K562 (cell line): ENCODE measurements at regions not wholly inside any gene's neighbourhood (a gene's known extent, or its start where the extent isn't known, plus 50 kb on each side); places are given as distances from the start of the nearest gene placed in this dataset.

ENCODE experiments used
- AFF1 ChIP-seq, 2 experiments: fragments of 450-650 bp; IDR thresholded peaks; 2 replicates each; pipeline ENCODE4 v1.6.1; 2018; ENCODE audit warnings: mild to moderate bottlenecking in 2 of 2, low read depth in 1 of 2; ENCODE audit not compliant: partially characterized antibody in 2 of 2
- CCNT2 ChIP-seq: IDR thresholded peaks from 2 replicates; pipeline ENCODE4 v1.6.1; 2011; ENCODE audit warnings: borderline replicate concordance, low read depth, mild to moderate bottlenecking, moderate library complexity, mixed read lengths, low read length; ENCODE audit not compliant: insufficient read length; ENCODE audit errors: extremely low read depth
- CEBPB ChIP-seq: fragments of 450-650 bp; IDR thresholded peaks from 2 replicates; pipeline ENCODE4 v1.6.1; 2016; ENCODE audit warnings: missing genetic modification characterization, missing compliant biosample characterization
- DIDO1 ChIP-seq: fragments of 450-650 bp; IDR thresholded peaks from 2 replicates; pipeline ENCODE4 v1.6.1; 2016; ENCODE audit warnings: low read depth, missing biosample characterization, missing genetic modification characterization
- E4F1 ChIP-seq: fragments of 250-450 bp; sonication (Bioruptor Pico); IDR thresholded peaks from 2 replicates; pipeline ENCODE4 v1.5.0; 2021; ENCODE audit warnings: mild to moderate bottlenecking, borderline replicate concordance
- HDAC2 ChIP-seq: fragments of 450-650 bp; IDR thresholded peaks from 2 replicates; pipeline ENCODE4 v1.6.1; 2016; ENCODE audit warnings: mild to moderate bottlenecking
- IRF2 ChIP-seq: sonication (generic); formaldehyde crosslinking; IDR thresholded peaks from 2 replicates; pipeline ENCODE4 v1.8.1; 2022; ENCODE audit warnings: mild to moderate bottlenecking, missing genetic modification reagents
- MAZ ChIP-seq, 2 experiments: fragments of 450-650 bp in 1 of 2; sonication (generic) in 1 of 2; formaldehyde crosslinking; IDR thresholded peaks in 1 of 2; conservative IDR thresholded peaks in 1 of 2; 2 replicates each; pipeline versions ENCODE4 v1.4.0 to v1.5.0; 2020; ENCODE audit warnings: mild to moderate bottlenecking in 1 of 2, missing genetic modification reagents in 1 of 2
- SRSF1 ChIP-seq: fragments of 200-400 bp; formaldehyde crosslinking; IDR thresholded peaks from 2 replicates; pipeline ENCODE4 v1.6.1; 2017; ENCODE audit warnings: mild to moderate bottlenecking, low read depth, low read length, moderate library complexity
- TF ChIP-seq, protein P1 (sequence below): IDR thresholded peaks from 3 replicates; pipeline ENCODE4 v1.6.1; 2011; ENCODE audit warnings: borderline replicate concordance, mild to moderate bottlenecking; ENCODE audit not compliant: insufficient read length, insufficient read depth
- TF ChIP-seq, protein P2 (sequence below): fragments of 450-650 bp; formaldehyde crosslinking; IDR thresholded peaks from 2 replicates; pipeline ENCODE4 v1.4.0; 2022; ENCODE audit warnings: missing genetic modification characterization

- TF ChIP-seq CCNT2, result no peak
- TF ChIP-seq AFF1 (IDR thresholded peaks at IDR 0.05; ENCODE audit: low read depth in 1 of 2, partially characterized antibody in 2 of 2), result no peak
- TF ChIP-seq DIDO1 (tag), result no peak
- TF ChIP-seq, protein P1, sequence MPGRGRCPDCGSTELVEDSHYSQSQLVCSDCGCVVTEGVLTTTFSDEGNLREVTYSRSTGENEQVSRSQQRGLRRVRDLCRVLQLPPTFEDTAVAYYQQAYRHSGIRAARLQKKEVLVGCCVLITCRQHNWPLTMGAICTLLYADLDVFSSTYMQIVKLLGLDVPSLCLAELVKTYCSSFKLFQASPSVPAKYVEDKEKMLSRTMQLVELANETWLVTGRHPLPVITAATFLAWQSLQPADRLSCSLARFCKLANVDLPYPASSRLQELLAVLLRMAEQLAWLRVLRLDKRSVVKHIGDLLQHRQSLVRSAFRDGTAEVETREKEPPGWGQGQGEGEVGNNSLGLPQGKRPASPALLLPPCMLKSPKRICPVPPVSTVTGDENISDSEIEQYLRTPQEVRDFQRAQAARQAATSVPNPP, result no peak
- TF ChIP-seq MAZ (CRISPR knock-in tag; conservative IDR thresholded peaks at IDR 0.05 in 1 of 2, IDR thresholded peaks at IDR 0.05 in 1 of 2), result no peak
- TF ChIP-seq SRSF1, result no peak
- TF ChIP-seq HDAC2, result no peak
- TF ChIP-seq, protein P2, sequence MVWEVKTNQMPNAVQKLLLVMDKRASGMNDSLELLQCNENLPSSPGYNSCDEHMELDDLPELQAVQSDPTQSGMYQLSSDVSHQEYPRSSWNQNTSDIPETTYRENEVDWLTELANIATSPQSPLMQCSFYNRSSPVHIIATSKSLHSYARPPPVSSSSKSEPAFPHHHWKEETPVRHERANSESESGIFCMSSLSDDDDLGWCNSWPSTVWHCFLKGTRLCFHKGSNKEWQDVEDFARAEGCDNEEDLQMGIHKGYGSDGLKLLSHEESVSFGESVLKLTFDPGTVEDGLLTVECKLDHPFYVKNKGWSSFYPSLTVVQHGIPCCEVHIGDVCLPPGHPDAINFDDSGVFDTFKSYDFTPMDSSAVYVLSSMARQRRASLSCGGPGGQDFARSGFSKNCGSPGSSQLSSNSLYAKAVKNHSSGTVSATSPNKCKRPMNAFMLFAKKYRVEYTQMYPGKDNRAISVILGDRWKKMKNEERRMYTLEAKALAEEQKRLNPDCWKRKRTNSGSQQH (CRISPR knock-in tag), result no peak
- TF ChIP-seq IRF2 (CRISPR knock-in tag), result no peak
- TF ChIP-seq CEBPB (tag), result no peak
- no peak for TF ChIP-seq E4F1
Observed at GRCh38 chr18:76605341-76605929, 110.4 kb upstream of the ZNF516 start (continued).
